T-cell (primary cell): ENCODE measurements at regions not wholly inside any gene's neighbourhood (a gene's known extent, or its start where the extent isn't known, plus 50 kb on each side); places are given as distances from the start of the nearest gene placed in this dataset.

Experiments
- ATAC-seq, 4 experiments: fragments of 200-7000 bp in 3 of 4; fragments of 150-1000 bp in 1 of 4; cut with Tn5 transposase; replicated peaks in 1 of 4; 1 replicate in 3 of 4; 2 replicates in 1 of 4; pipeline ENCODE4 v1.10.0; 2021; ENCODE audit warnings: moderate library complexity in 3 of 4, mild to moderate bottlenecking in 2 of 4, moderate number of reproducible peaks in 1 of 4
- CTCF ChIA-PET, 2 donors: fragments of 300-600 bp; sonication (Branson Sonifier 250); formaldehyde crosslinking; loops; one replicate each; lab custom pipeline; 2022; ENCODE audit warnings: antibody characterized with exemption in 2 of 2; lab: Charles Lee
- POLR2A ChIA-PET, 2 donors: fragments of 300-600 bp; sonication (Branson Sonifier 250); formaldehyde crosslinking; loops; one replicate each; lab custom pipeline; 2022; ENCODE audit warnings: antibody characterized with exemption in 2 of 2; lab: Charles Lee
- DNase-seq, 35 experiments: peaks; one replicate each; pipeline versions ENCODE4 v3.0.0 to v3.0.0-alpha.2; 2013 to 2023
- H3K27ac ChIP-seq: one replicate; pipeline ENCODE4 v1.5.1; 2013; ENCODE audit warnings: low read length
- H3K27me3 ChIP-seq, 2 experiments: replicated peaks in 1 of 2; 1 replicate in 1 of 2; 2 replicates in 1 of 2; pipeline versions ENCODE4 v1.6.1 to v1.7.0; 2013; ENCODE audit warnings: low read length in 1 of 2, mixed read lengths in 1 of 2; ENCODE audit not compliant: control insufficient read depth in 2 of 2, insufficient read depth in 2 of 2; ENCODE audit errors: extremely low read depth in 1 of 2
- H3K36me3 ChIP-seq, 2 donors: 1 replicate in 1 of 2; 2 replicates in 1 of 2; pipeline versions ENCODE4 v1.6.1 to v1.7.0; 2013; ENCODE audit warnings: low read length in 1 of 2; ENCODE audit not compliant: control insufficient read depth in 2 of 2, insufficient read depth in 1 of 2; ENCODE audit errors: extremely low read depth in 1 of 2
- H3K4me1 ChIP-seq, 2 experiments: 1 replicate in 1 of 2; 2 replicates in 1 of 2; pipeline versions ENCODE4 v1.6.1 to v1.7.0; 2013; ENCODE audit warnings: low read length in 2 of 2, mixed read lengths in 1 of 2; ENCODE audit not compliant: insufficient read depth in 2 of 2, control insufficient read depth in 1 of 2; ENCODE audit errors: extremely low read depth in 1 of 2
- H3K4me3 ChIP-seq, 2 donors: 1 replicate in 1 of 2; 2 replicates in 1 of 2; pipeline versions ENCODE4 v1.5.1 to v1.7.0; 2013; ENCODE audit warnings: mild to moderate bottlenecking in 2 of 2, low read length in 1 of 2, moderate library complexity in 1 of 2; ENCODE audit not compliant: control insufficient read depth in 1 of 2; ENCODE audit errors: extremely low read depth in 1 of 2
- H3K9me3 ChIP-seq: 2 replicates; pipeline ENCODE4 v1.7.0; 2013
- H3K27ac Mint-ChIP-seq, 2 donors: one replicate each; pipeline ENCODE4 v1.8.0; 2020 to 2021; ENCODE audit warnings: mild to moderate bottlenecking in 2 of 2, mixed read lengths in 2 of 2
- H3K27me3 Mint-ChIP-seq, 2 donors: one replicate each; pipeline ENCODE4 v1.8.0; 2021 to 2022; ENCODE audit warnings: mixed read lengths in 2 of 2
- H3K36me3 Mint-ChIP-seq: one replicate; pipeline ENCODE4 v1.8.0; 2021; ENCODE audit warnings: mixed read lengths
- H3K4me1 Mint-ChIP-seq, 3 donors: one replicate each; pipeline ENCODE4 v1.8.0; 2020 to 2022; ENCODE audit warnings: mixed read lengths in 3 of 3, mild to moderate bottlenecking in 1 of 3
- H3K4me3 Mint-ChIP-seq, 3 donors: one replicate each; pipeline ENCODE4 v1.8.0; 2020 to 2022; ENCODE audit warnings: mild to moderate bottlenecking in 3 of 3, mixed read lengths in 3 of 3, moderate library complexity in 3 of 3
- H3K9me3 Mint-ChIP-seq, 3 donors: one replicate each; pipeline ENCODE4 v1.8.0; 2020 to 2022; ENCODE audit warnings: mixed read lengths in 3 of 3
- WGBS: methylation state at CpG from one replicate; pipeline ENCODE4 v1.1.5; 2013; ENCODE audit warnings: missing lambda C conversion rate; ENCODE audit not compliant: insufficient coverage; 5-methylcytosine and 5-hydroxymethylcytosine counted together

- H3K9me3 Mint-ChIP-seq = peaks cover 2 to 8% (median 4%) of the 10 kb centered on the region in 3 donors
- POLR2A ChIA-PET = no interaction called here
- Histone ChIP-seq H3K4me3 (no peak overlapping the region), H3K4me1 (no peaks in the 10 kb centered on the region), H3K9me3 (no peaks in the 10 kb centered on the region), H3K27ac (no peak overlapping the region), H3K27me3 (no peaks in the 10 kb centered on the region), H3K36me3 (no peaks in the 10 kb centered on the region)
- no peak for DNase-seq
- H3K36me3 Mint-ChIP-seq = no peaks in the 10 kb centered on the region
- WGBS = 57% methylated on average over 1 of the region's 4 CpGs
- no peak overlapping the region for H3K27ac Mint-ChIP-seq
- no peaks in the 10 kb centered on the region for H3K4me1 Mint-ChIP-seq
- CTCF ChIA-PET = no interaction called here
- no peak for ATAC-seq
- no peak overlapping the region for H3K4me3 Mint-ChIP-seq
- H3K27me3 Mint-ChIP-seq = no peaks in the 10 kb centered on the region
These were observed 368.6 kb downstream of the INHBA start for GRCh38 chr7:41334071-41334862.

- peaks cover 2 to 8% (median 4%) of the 10 kb centered on the region in 3 donors for H3K9me3 Mint-ChIP-seq
- H3K27ac Mint-ChIP-seq = no peak overlapping the region
- Histone ChIP-seq H3K9me3 (no peaks in the 10 kb centered on the region), H3K4me1 (no peaks in the 10 kb centered on the region), H3K36me3 (no peaks in the 10 kb centered on the region), H3K4me3 (no peak overlapping the region), H3K27me3 (no peaks in the 10 kb centered on the region), H3K27ac (no peak overlapping the region)
- ATAC-seq (no peak), DNase-seq (no peak)
- no peak overlapping the region for H3K4me3 Mint-ChIP-seq
- H3K36me3 Mint-ChIP-seq = no peaks in the 10 kb centered on the region
- H3K4me1 Mint-ChIP-seq = no peaks in the 10 kb centered on the region
- POLR2A ChIA-PET = no interaction called here
- H3K27me3 Mint-ChIP-seq = no peaks in the 10 kb centered on the region
- CTCF ChIA-PET = no interaction called here
These were observed 369.4 kb downstream of the INHBA start for GRCh38 chr7:41333511-41333910.

GRCh38 chr7:41331194-41331593, 371.7 kb downstream of the INHBA start:
- Mint-ChIP-seq H3K27me3 (no peaks in the 10 kb centered on the region), H3K4me3 (no peak overlapping the region), H3K4me1 (no peaks in the 10 kb centered on the region), H3K9me3 (peaks cover 2 to 8% (median 7%) of the 10 kb centered on the region in 3 donors), H3K36me3 (no peaks in the 10 kb centered on the region), H3K27ac (no peak overlapping the region)
- POLR2A ChIA-PET = no interaction called here
- Histone ChIP-seq H3K4me3 (no peak overlapping the region), H3K4me1 (no peaks in the 10 kb centered on the region), H3K9me3 (no peaks in the 10 kb centered on the region), H3K27me3 (no peaks in the 10 kb centered on the region), H3K36me3 (no peaks in the 10 kb centered on the region), H3K27ac (no peak overlapping the region)
- no peak for ATAC-seq
- DNase-seq = no peak
- CTCF ChIA-PET = no interaction called here
- WGBS = 97% methylated on average over 6 of the region's 9 CpGs

GRCh38 chr7:41328544-41328943, 374.3 kb downstream of the INHBA start:
- H3K36me3 ChIP-seq = no peaks in the 10 kb centered on the region
- no peak overlapping the region for H3K4me3 ChIP-seq

GRCh38 chr7:41328131-41328530, 374.8 kb downstream of the INHBA start:
- Mint-ChIP-seq H3K27me3 (no peaks in the 10 kb centered on the region), H3K9me3 (peaks cover 0 to 8% (median 7%) of the 10 kb centered on the region in 3 donors), H3K4me1 (no peaks in the 10 kb centered on the region), H3K27ac (no peak overlapping the region), H3K4me3 (no peak overlapping the region), H3K36me3 (no peaks in the 10 kb centered on the region)
- no peak overlapping the region for H3K27ac ChIP-seq
- WGBS = 83% methylated on average over 1 of the region's 3 CpGs
- DNase-seq = no peak
- no peak for ATAC-seq
- H3K9me3 ChIP-seq = no peaks in the 10 kb centered on the region
- POLR2A ChIA-PET = no interaction called here
- no peaks in the 10 kb centered on the region for H3K4me1 ChIP-seq
- H3K36me3 ChIP-seq = no peaks in the 10 kb centered on the region
- no peak overlapping the region for H3K4me3 ChIP-seq
- H3K27me3 ChIP-seq = no peaks in the 10 kb centered on the region
- CTCF ChIA-PET = no interaction called here

More at GRCh38 chr7:41328544-41328943, 374.3 kb downstream of the INHBA start:
- H3K4me1 Mint-ChIP-seq = no peaks in the 10 kb centered on the region
- Histone ChIP-seq H3K27me3 (no peaks in the 10 kb centered on the region), H3K4me1 (no peaks in the 10 kb centered on the region), H3K27ac (no peak overlapping the region), H3K9me3 (no peaks in the 10 kb centered on the region)
- POLR2A ChIA-PET = interaction anchor here in 1 of 2 donors (0.5 kb wide), 1 partner anchor 28 kb away, joined by 8 read pairs; no protein-coding TSS in a partner anchor
- H3K4me3 Mint-ChIP-seq = no peak overlapping the region
- H3K9me3 Mint-ChIP-seq = peaks cover 2 to 8% (median 7%) of the 10 kb centered on the region in 3 donors
- CTCF ChIA-PET = no interaction called here
- DNase-seq (no peak), ATAC-seq (no peak)
- H3K27ac Mint-ChIP-seq = no peak overlapping the region
- no peaks in the 10 kb centered on the region for H3K27me3 Mint-ChIP-seq
- no peaks in the 10 kb centered on the region for H3K36me3 Mint-ChIP-seq
- WGBS = 50% methylated on average over 2 of the region's 3 CpGs

- H3K4me3 ChIP-seq = no peak overlapping the region
- CTCF ChIA-PET = no interaction called here
- H3K9me3 ChIP-seq = no peaks in the 10 kb centered on the region
- DNase-seq = no peak
- H3K36me3 Mint-ChIP-seq = no peaks in the 10 kb centered on the region
- H3K27me3 ChIP-seq = no peaks in the 10 kb centered on the region
- no CpG with 5 or more reads among the region's 1 CpG for WGBS
- H3K4me1 Mint-ChIP-seq = no peaks in the 10 kb centered on the region
- no peak for ATAC-seq
- H3K4me3 Mint-ChIP-seq = no peak overlapping the region
- H3K27ac Mint-ChIP-seq = no peak overlapping the region
- H3K36me3 ChIP-seq = no peaks in the 10 kb centered on the region
- no peak overlapping the region for H3K27ac ChIP-seq
- H3K9me3 Mint-ChIP-seq = peaks cover 0 to 8% (median 7%) of the 10 kb centered on the region in 3 donors
- no peaks in the 10 kb centered on the region for H3K27me3 Mint-ChIP-seq
- POLR2A ChIA-PET = no interaction called here
- no peaks in the 10 kb centered on the region for H3K4me1 ChIP-seq
These were observed 376.3 kb downstream of the INHBA start for GRCh38 chr7:41326616-41327015.
